WTC11 (cell line): ENCODE measurements at regions not wholly inside any gene's neighbourhood (a gene's known extent, or its start where the extent isn't known, plus 50 kb on each side); places are given as distances from the start of the nearest gene placed in this dataset.

ENCODE experiments used
- ATAC-seq: fragments of 200-7000 bp; cut with Tn5 transposase; 2 replicates; pipeline ENCODE4 v1.10.0; 2021; ENCODE audit warnings: mild to moderate bottlenecking, moderate library complexity
- CTCF ChIA-PET: fragments of 300-600 bp; sonication (Branson Sonifier 250); formaldehyde crosslinking; loops from one replicate; lab custom pipeline; 2021; ENCODE audit warnings: antibody characterized with exemption; lab: Charles Lee
- POLR2A ChIA-PET: fragments of 350-600 bp; sonication (Branson Sonifier 250); formaldehyde crosslinking; loops from one replicate; lab custom pipeline; 2021; ENCODE audit warnings: antibody characterized with exemption; lab: Charles Lee
- DNase-seq: peaks from one replicate; pipeline ENCODE4 v3.0.0; 2021; ENCODE audit warnings: low spot score
- H3K27ac Mint-ChIP-seq: 2 replicates; pipeline ENCODE4 v1.8.0; 2021; ENCODE audit warnings: mixed read lengths
- H3K27me3 Mint-ChIP-seq: 2 replicates; pipeline ENCODE4 v1.8.0; 2021; ENCODE audit warnings: low read depth, mild to moderate bottlenecking, moderate library complexity, mixed read lengths
- H3K36me3 Mint-ChIP-seq: 2 replicates; pipeline ENCODE4 v1.8.0; 2021; ENCODE audit warnings: mixed read lengths
- H3K4me1 Mint-ChIP-seq: 2 replicates; pipeline ENCODE4 v1.8.0; 2022; ENCODE audit warnings: mixed read lengths
- H3K4me3 Mint-ChIP-seq: 2 replicates; pipeline ENCODE4 v1.8.0; 2021; ENCODE audit warnings: mild to moderate bottlenecking, moderate library complexity, mixed read lengths
- H3K9me3 Mint-ChIP-seq: 2 replicates; pipeline ENCODE4 v1.8.0; 2021; ENCODE audit warnings: mixed read lengths
- AR ChIP-seq: fragments of 250-450 bp; sonication (Bioruptor Pico); IDR thresholded peaks from 2 replicates; pipeline ENCODE4 v1.9.0; 2021; ENCODE audit warnings: mild to moderate bottlenecking
- ARID4B ChIP-seq: sonication (generic); formaldehyde crosslinking; IDR thresholded peaks from 2 replicates; pipeline ENCODE4 v1.8.0; 2023; ENCODE audit warnings: missing genetic modification reagents, mild to moderate bottlenecking, borderline replicate concordance
- E2F1 ChIP-seq: sonication (generic); formaldehyde crosslinking; IDR thresholded peaks from 2 replicates; pipeline ENCODE4 v1.8.0; 2022; ENCODE audit warnings: mild to moderate bottlenecking, missing genetic modification reagents
- EMX1 ChIP-seq: fragments of 250-450 bp; sonication (Bioruptor Pico); IDR thresholded peaks from 2 replicates; pipeline ENCODE4 v1.8.0; 2021; ENCODE audit warnings: mild to moderate bottlenecking
- ESRRA ChIP-seq: sonication (generic); formaldehyde crosslinking; IDR thresholded peaks from 2 replicates; pipeline ENCODE4 v1.8.1; 2022; ENCODE audit warnings: mild to moderate bottlenecking, missing genetic modification reagents, borderline replicate concordance
- GABPB1 ChIP-seq: sonication (generic); formaldehyde crosslinking; IDR thresholded peaks from 2 replicates; pipeline ENCODE4 v1.8.1; 2023; ENCODE audit warnings: mild to moderate bottlenecking, missing genetic modification reagents
- GTF2I ChIP-seq: fragments of 250-450 bp; sonication (Bioruptor Pico); conservative IDR thresholded peaks from 2 replicates; pipeline ENCODE4 v1.4.0; 2021; ENCODE audit warnings: mild to moderate bottlenecking
- HMGXB4 ChIP-seq: sonication (generic); formaldehyde crosslinking; IDR thresholded peaks from 2 replicates; pipeline ENCODE4 v1.8.1; 2023; ENCODE audit warnings: mild to moderate bottlenecking, moderate library complexity, missing genetic modification reagents
- JUN ChIP-seq: sonication (generic); formaldehyde crosslinking; IDR thresholded peaks from 2 replicates; pipeline ENCODE4 v1.8.0; 2023; ENCODE audit warnings: mild to moderate bottlenecking, missing genetic modification reagents
- KAT7 ChIP-seq: sonication (generic); formaldehyde crosslinking; IDR thresholded peaks from 2 replicates; pipeline ENCODE4 v1.8.1; 2023; ENCODE audit warnings: missing genetic modification reagents, mild to moderate bottlenecking, borderline replicate concordance
- MAX ChIP-seq: sonication (generic); formaldehyde crosslinking; IDR thresholded peaks from 2 replicates; pipeline ENCODE4 v1.8.0; 2022; ENCODE audit warnings: mild to moderate bottlenecking, missing genetic modification reagents
- MYBL2 ChIP-seq: sonication (generic); formaldehyde crosslinking; IDR thresholded peaks from 2 replicates; pipeline ENCODE4 v1.8.1; 2023; ENCODE audit warnings: mild to moderate bottlenecking, moderate library complexity, missing genetic modification reagents
- NR3C1 ChIP-seq: sonication (generic); formaldehyde crosslinking; conservative IDR thresholded peaks from 2 replicates; pipeline ENCODE4 v1.8.1; 2023; ENCODE audit warnings: low read depth, mild to moderate bottlenecking, missing genetic modification reagents
- ZBTB43 ChIP-seq: sonication (generic); formaldehyde crosslinking; IDR thresholded peaks from 2 replicates; pipeline ENCODE4 v1.8.1; 2023; ENCODE audit warnings: mild to moderate bottlenecking, missing genetic modification reagents
- ZNF138 ChIP-seq: sonication (generic); formaldehyde crosslinking; conservative IDR thresholded peaks from 2 replicates; pipeline ENCODE4 v1.8.1; 2022; ENCODE audit warnings: mild to moderate bottlenecking, moderate library complexity, missing genetic modification reagents
- ZNF263 ChIP-seq: sonication (generic); formaldehyde crosslinking; IDR thresholded peaks from 2 replicates; pipeline ENCODE4 v1.8.1; 2022; ENCODE audit warnings: low read depth, mild to moderate bottlenecking, moderate library complexity, missing genetic modification reagents
- ZNF317 ChIP-seq: sonication (generic); formaldehyde crosslinking; IDR thresholded peaks from 2 replicates; pipeline ENCODE4 v1.8.1; 2023; ENCODE audit warnings: low read depth, mild to moderate bottlenecking, moderate library complexity, missing genetic modification reagents, borderline replicate concordance
- ZNF532 ChIP-seq: fragments of 250-450 bp; sonication (Bioruptor Pico); IDR thresholded peaks from 2 replicates; pipeline ENCODE4 v1.9.0; 2021; ENCODE audit warnings: mild to moderate bottlenecking, borderline replicate concordance
- ZSCAN18 ChIP-seq: fragments of 250-450 bp; sonication (Bioruptor Pico); IDR thresholded peaks from 2 replicates; pipeline ENCODE4 v2.1.2; 2022; ENCODE audit warnings: mild to moderate bottlenecking, moderate library complexity

GRCh38 chrX:126982158-126982557 lies 162.6 kb downstream of the PRR32 start (continued):
- TF ChIP-seq AR (CRISPR knock-in tag) (no peak), ARID4B (CRISPR knock-in tag) (no peak), JUN (CRISPR knock-in tag) (no peak), KAT7 (CRISPR knock-in tag) (no peak), ZSCAN18 (CRISPR knock-in tag) (no peak), ZNF317 (CRISPR knock-in tag) (no peak), HMGXB4 (CRISPR knock-in tag) (no peak), ESRRA (no peak), ZNF263 (no peak), GTF2I (CRISPR knock-in tag) (no peak), ZBTB43 (no peak), NR3C1 (CRISPR knock-in tag) (no peak), E2F1 (CRISPR knock-in tag) (no peak)

GRCh38 chrX:126985027-126985426 lies 165.5 kb downstream of the PRR32 start:
- Mint-ChIP-seq H3K27ac (no peak overlapping the region), H3K36me3 (no peaks in the 10 kb centered on the region), H3K27me3 (no peaks in the 10 kb centered on the region), H3K4me3 (no peak overlapping the region), H3K4me1 (no peaks in the 10 kb centered on the region), H3K9me3 (no peaks in the 10 kb centered on the region)
- DNase-seq: no peak
- no peak for ATAC-seq
- ChIA-PET CTCF (no interaction called here), POLR2A (no interaction called here)
- TF ChIP-seq ZNF138 (CRISPR knock-in tag): no peak
- no peak for TF ChIP-seq ZNF263
- TF ChIP-seq ZNF532: no peak
- no peak for TF ChIP-seq GABPB1 (CRISPR knock-in tag)
- no peak for TF ChIP-seq MYBL2
- TF ChIP-seq EMX1: no peak
- TF ChIP-seq MAX (CRISPR knock-in tag): no peak
